ENCODE measurements at regions not wholly inside any gene's neighbourhood (a gene's known extent, or its start where the extent isn't known, plus 50 kb on each side); places are given as distances from the start of the nearest gene placed in this dataset.

GRCh38 chr11:62035293-62035692, 67.9 kb upstream of the FTH1 start:
- no peak for TF ChIP-seq EP300 (IDR thresholded peaks at IDR 0.05; ENCODE audit: low read depth)
- no peak for TF ChIP-seq POLR2A (IDR thresholded peaks at IDR 0.05)
